ENCODE measurements at regions not wholly inside any gene's neighbourhood (a gene's known extent, or its start where the extent isn't known, plus 50 kb on each side); places are given as distances from the start of the nearest gene placed in this dataset.

GRCh38 chr12:16763901-16764300, 157.9 kb upstream of the LMO3 start:
- no peak for TF ChIP-seq CTCF (IDR thresholded peaks at IDR 0.05; ENCODE audit: poor library complexity, severe bottlenecking)
- TF ChIP-seq EP300 (conservative IDR thresholded peaks at IDR 0.05; ENCODE audit: poor library complexity, severe bottlenecking) = no peak
- no peak for TF ChIP-seq POLR2AphosphoS5 (IDR thresholded peaks at IDR 0.05)
- TF ChIP-seq EZH2 (IDR thresholded peaks at IDR 0.05; ENCODE audit: borderline replicate concordance, insufficient read depth, low read length, poor library complexity, severe bottlenecking) = no peak
- TF ChIP-seq REST (IDR thresholded peaks at IDR 0.05; ENCODE audit: borderline replicate concordance) = no peak
- no peak for TF ChIP-seq RAD21 (conservative IDR thresholded peaks at IDR 0.05)
- no peak for TF ChIP-seq MXI1 (conservative IDR thresholded peaks at IDR 0.05; ENCODE audit: poor library complexity, severe bottlenecking)
- TF ChIP-seq TAF1 (IDR thresholded peaks at IDR 0.05; ENCODE audit: low read depth) = no peak
- no peak for TF ChIP-seq SMC3 (conservative IDR thresholded peaks at IDR 0.05; ENCODE audit: poor library complexity)

All from neural cell (in vitro differentiated cells).